ENCODE measurements at regions not wholly inside any gene's neighbourhood (a gene's known extent, or its start where the extent isn't known, plus 50 kb on each side); places are given as distances from the start of the nearest gene placed in this dataset.
A peak's percentile ranks its signal among the peaks of the same experiment; 100 is the strongest.

DNA sequence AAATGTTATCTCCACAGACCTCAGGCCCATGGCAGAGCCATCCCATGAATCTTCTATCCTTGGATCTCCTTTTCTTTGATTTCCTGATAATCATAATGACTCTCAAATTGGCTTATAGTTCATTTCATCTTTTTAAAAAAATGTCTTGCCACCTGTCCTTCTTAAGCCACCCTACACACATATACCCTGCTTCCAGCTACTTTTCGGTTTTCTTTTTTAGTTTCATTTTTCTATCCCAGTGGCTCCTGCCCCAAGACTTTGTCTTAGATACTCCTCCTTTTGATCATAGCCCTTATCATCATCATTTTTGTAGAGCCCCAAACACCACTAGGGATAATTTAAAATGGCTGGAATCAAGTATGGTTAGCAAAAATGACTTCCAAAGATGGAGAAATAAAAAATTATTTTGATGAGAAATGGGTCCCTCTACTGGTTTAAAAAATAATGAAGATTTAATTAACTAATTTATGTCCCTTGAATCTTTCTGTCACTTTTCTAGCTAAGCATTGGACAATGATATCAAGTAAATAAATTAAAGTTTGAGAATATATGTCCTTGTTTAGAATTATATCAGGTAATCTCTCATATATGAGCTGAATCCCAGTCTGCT is 277.3 kb upstream of the SEMA3D start:
- TF ChIP-seq, protein P1, sequence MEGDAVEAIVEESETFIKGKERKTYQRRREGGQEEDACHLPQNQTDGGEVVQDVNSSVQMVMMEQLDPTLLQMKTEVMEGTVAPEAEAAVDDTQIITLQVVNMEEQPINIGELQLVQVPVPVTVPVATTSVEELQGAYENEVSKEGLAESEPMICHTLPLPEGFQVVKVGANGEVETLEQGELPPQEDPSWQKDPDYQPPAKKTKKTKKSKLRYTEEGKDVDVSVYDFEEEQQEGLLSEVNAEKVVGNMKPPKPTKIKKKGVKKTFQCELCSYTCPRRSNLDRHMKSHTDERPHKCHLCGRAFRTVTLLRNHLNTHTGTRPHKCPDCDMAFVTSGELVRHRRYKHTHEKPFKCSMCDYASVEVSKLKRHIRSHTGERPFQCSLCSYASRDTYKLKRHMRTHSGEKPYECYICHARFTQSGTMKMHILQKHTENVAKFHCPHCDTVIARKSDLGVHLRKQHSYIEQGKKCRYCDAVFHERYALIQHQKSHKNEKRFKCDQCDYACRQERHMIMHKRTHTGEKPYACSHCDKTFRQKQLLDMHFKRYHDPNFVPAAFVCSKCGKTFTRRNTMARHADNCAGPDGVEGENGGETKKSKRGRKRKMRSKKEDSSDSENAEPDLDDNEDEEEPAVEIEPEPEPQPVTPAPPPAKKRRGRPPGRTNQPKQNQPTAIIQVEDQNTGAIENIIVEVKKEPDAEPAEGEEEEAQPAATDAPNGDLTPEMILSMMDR (IDR thresholded peaks at IDR 0.05), result no peak
- DNase-seq (ENCODE audit: low spot score), result no peak
- no peak for ATAC-seq (ENCODE audit: low FRiP score)

DNA sequence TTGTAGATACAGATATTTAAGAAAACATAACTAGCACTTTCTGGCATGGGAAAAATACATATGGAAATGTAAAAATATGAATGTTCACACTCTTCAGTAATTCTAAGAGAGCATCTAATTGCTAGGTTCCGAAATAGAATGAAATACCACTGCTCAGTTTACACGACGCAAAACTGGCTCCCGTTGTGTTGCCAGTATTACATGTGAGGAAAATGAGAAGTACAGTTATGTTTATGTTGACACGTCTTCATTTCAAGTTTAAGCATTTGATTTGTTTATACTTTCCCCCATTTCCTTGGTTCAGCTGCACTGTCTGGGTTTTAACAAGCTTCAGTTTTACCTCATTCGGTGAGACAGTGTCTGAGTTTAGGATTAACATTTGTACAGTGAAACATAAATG is 275.8 kb upstream of the SEMA3D start:
- DNase-seq (ENCODE audit: low spot score) (no peak), ATAC-seq (ENCODE audit: low FRiP score) (no peak)
- TF ChIP-seq, protein P1 (IDR thresholded peaks at IDR 0.05), result no peak

DNA sequence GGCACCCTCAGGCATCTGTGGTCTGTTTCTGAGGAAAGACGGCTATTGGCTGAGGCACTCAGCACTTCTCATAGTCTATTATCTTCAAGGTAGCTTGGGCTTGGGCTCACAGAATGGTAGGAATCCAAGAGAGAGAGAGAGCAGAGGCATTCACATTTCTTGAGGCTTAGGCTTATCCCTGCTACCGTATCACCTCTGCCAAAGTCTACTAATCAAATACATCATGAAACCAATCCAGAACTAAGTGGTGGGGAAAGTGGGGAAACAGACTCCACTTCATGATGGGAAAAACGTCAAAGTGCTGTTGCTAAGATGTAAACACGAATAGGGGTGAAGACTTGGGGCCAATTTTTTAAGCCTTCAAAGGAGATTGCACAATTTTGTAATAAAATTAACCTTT is 271.1 kb upstream of the SEMA3D start:
- TF ChIP-seq, protein P1 (IDR thresholded peaks at IDR 0.05), result no peak
- no peak for ATAC-seq (ENCODE audit: low FRiP score)
- DNase-seq (ENCODE audit: low spot score), result no peak

DNA sequence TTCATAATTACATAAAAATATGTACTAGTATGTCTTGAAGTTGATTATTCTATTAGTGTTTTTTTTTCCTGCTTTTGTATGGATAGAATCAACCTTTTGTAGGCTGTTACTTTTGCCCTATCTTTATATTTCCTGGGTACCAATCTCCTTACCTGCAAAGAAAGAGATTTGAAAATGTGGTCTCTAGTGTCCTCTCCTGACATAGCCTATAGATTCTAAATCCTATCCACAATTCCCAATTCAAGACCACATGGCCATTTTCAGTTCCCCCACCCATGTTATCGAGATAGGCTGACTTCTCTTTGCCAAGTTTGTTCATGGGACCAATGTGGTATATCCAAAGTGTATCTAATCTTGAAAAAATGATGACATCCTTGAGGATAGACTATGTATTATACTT is 269.4 kb upstream of the SEMA3D start:
- no peak for ATAC-seq (ENCODE audit: low FRiP score)
- DNase-seq (ENCODE audit: low spot score), result no peak
- TF ChIP-seq, protein P1 (IDR thresholded peaks at IDR 0.05), result no peak

DNA sequence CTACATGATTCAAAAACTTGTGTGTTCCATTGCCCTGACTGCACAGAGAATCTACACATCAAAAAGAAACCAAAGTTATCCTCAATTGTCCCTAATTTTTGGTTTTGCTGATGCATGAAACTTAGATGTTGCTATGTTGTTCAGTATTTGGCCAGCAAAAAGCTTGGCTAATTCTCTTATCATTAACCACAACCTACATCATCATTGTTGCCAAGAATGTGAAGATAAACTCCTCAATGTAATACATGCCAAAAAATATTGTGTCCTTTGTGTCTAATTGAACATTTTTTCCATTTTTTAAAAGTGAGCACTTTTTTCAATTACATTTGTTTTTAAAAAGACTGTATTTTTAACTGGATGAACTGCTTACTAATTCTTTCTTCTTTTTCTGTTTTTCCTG is 268.0 kb upstream of the SEMA3D start:
- TF ChIP-seq, protein P1 (IDR thresholded peaks at IDR 0.05), result no peak
- ATAC-seq (ENCODE audit: low FRiP score) (peak; percentile 19), DNase-seq (ENCODE audit: low spot score) (no peak)

DNA sequence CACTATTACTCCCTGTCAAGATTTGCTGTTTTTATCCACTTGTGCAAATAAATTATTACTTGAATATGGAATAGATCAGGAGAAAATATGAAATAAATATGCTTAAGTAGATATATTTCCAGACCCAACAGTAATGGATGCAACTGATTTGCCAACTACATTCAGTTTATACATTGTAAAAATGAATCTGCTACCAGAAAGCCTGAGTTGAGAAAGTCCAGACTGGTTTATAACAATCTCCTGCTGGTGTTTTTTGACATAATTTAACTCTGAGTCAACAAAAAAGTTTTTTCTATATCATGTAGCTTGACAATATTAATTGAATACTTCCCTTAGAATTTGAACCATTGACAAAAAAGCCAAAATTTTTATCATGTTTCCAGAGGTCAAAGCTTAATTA is 265.8 kb upstream of the SEMA3D start:
- TF ChIP-seq, protein P1 (IDR thresholded peaks at IDR 0.05), result no peak
- ATAC-seq (ENCODE audit: low FRiP score), result no peak
- no peak for DNase-seq (ENCODE audit: low spot score)

DNA sequence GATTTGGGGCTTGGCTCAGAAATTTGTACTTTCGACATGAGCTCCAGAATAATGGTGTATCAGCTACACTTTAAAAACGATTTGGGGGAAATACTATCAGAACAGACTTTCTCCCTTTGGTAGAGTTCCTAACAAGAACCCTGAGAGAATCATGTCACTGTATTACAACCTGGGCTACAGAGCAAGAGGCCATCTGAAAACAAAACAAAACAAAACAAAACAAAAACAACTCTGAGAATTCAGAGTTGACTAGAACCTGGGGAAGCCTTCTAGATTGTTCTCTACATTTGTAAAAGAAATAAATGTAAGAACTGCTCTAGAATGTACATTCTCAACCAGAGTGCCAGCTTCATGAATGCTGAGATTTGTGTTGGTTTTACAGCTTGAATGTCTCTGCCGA is 262.6 kb upstream of the SEMA3D start:
- DNase-seq (ENCODE audit: low spot score) (no peak), ATAC-seq (ENCODE audit: low FRiP score) (no peak)
- TF ChIP-seq, protein P1 (IDR thresholded peaks at IDR 0.05), result no peak
